GM23338 (cell line): ENCODE measurements at regions not wholly inside any gene's neighbourhood (a gene's known extent, or its start where the extent isn't known, plus 50 kb on each side); places are given as distances from the start of the nearest gene placed in this dataset.

ENCODE experiments used
- ATAC-seq: fragments of 200-7000 bp; cut with Tn5 transposase; 3 replicates; pipeline ENCODE4 v1.9.1; 2020
- DNase-seq: peaks from one replicate; pipeline ENCODE4 v3.0.0-alpha.2; 2015; ENCODE audit warnings: low spot score
- H2AFZ ChIP-seq: fragments of 200-600 bp; sonication (generic); 2 replicates; pipeline ENCODE4 v1.8.0; 2016; ENCODE audit warnings: antibody characterized with exemption, mild to moderate bottlenecking, moderate library complexity
- H3F3A ChIP-seq: fragments of 200-600 bp; sonication (generic); replicated peaks from 2 replicates; pipeline ENCODE4 v1.8.0; 2017; ENCODE audit warnings: antibody characterized with exemption, mixed run types, low read depth
- H3K27ac ChIP-seq: fragments of 200-600 bp; sonication (generic); 2 replicates; pipeline ENCODE4 v1.6.1; 2016; ENCODE audit warnings: low read depth
- H3K27me3 ChIP-seq: fragments of 200-600 bp; sonication (generic); 2 replicates; pipeline ENCODE4 v1.8.0; 2016; ENCODE audit warnings: mild to moderate bottlenecking, mixed run types, moderate library complexity; ENCODE audit not compliant: insufficient read depth
- H3K36me3 ChIP-seq: fragments of 200-600 bp; sonication (generic); 2 replicates; pipeline ENCODE4 v1.8.0; 2016; ENCODE audit warnings: mild to moderate bottlenecking; ENCODE audit not compliant: insufficient read depth
- H3K4me1 ChIP-seq: fragments of 200-600 bp; sonication (generic); 2 replicates; pipeline ENCODE4 v1.8.0; 2016; ENCODE audit warnings: mild to moderate bottlenecking, moderate library complexity; ENCODE audit not compliant: insufficient read depth
- H3K4me2 ChIP-seq: fragments of 200-600 bp; sonication (generic); 2 replicates; pipeline ENCODE4 v1.7.1; 2017; ENCODE audit warnings: mixed run types
- H3K4me3 ChIP-seq: fragments of 200-600 bp; sonication (generic); 2 replicates; pipeline ENCODE4 v1.6.1; 2016; ENCODE audit warnings: mixed run types
- H3K79me2 ChIP-seq: fragments of 200-600 bp; sonication (generic); replicated peaks from 2 replicates; pipeline ENCODE4 v1.8.0; 2017; ENCODE audit warnings: mild to moderate bottlenecking; ENCODE audit not compliant: insufficient read depth
- H3K9me2 ChIP-seq: fragments of 200-600 bp; sonication (generic); 2 replicates; pipeline ENCODE4 v1.8.0; 2017; ENCODE audit not compliant: insufficient read depth
- H4K20me1 ChIP-seq: fragments of 200-600 bp; sonication (generic); replicated peaks from 2 replicates; pipeline ENCODE4 v1.8.0; 2017; ENCODE audit warnings: mild to moderate bottlenecking; ENCODE audit not compliant: insufficient read depth
- H3K27ac Mint-ChIP-seq: 2 replicates; pipeline ENCODE4 v1.8.0; 2020; ENCODE audit warnings: inconsistent platforms, mild to moderate bottlenecking, moderate library complexity, mixed read lengths
- H3K27me3 Mint-ChIP-seq: 3 replicates; pipeline ENCODE4 v1.8.0; 2022; ENCODE audit warnings: low read depth, mild to moderate bottlenecking, moderate library complexity, mixed read lengths, inconsistent platforms; ENCODE audit not compliant: insufficient read depth, poor library complexity
- H3K36me3 Mint-ChIP-seq: 3 replicates; pipeline ENCODE4 v1.8.0; 2021; ENCODE audit warnings: low read depth, mild to moderate bottlenecking, inconsistent platforms, moderate library complexity, mixed read lengths
- H3K4me1 Mint-ChIP-seq: 3 replicates; pipeline ENCODE4 v1.8.0; 2020; ENCODE audit warnings: mild to moderate bottlenecking, inconsistent platforms, mixed read lengths
- H3K4me3 Mint-ChIP-seq: 3 replicates; pipeline ENCODE4 v1.8.0; 2021; ENCODE audit warnings: moderate library complexity, mild to moderate bottlenecking, inconsistent platforms, mixed read lengths
- H3K9me3 Mint-ChIP-seq: 3 replicates; pipeline ENCODE4 v1.8.0; 2020; ENCODE audit warnings: moderate library complexity, mild to moderate bottlenecking, inconsistent platforms, mixed read lengths
- CREB1 ChIP-seq: fragments of 250-450 bp; sonication (Bioruptor Pico); IDR thresholded peaks from 2 replicates; pipeline ENCODE4 v1.5.0; 2020; ENCODE audit warnings: low read depth, mild to moderate bottlenecking, moderate library complexity
- CTCF ChIP-seq, 2 experiments: fragments of 200-600 bp in 1 of 2; sonication (generic) in 1 of 2; conservative IDR thresholded peaks; 2 replicates each; pipeline versions ENCODE4 v1.5.1 to v1.6.1; 2016 to 2017; ENCODE audit warnings: antibody characterized with exemption in 2 of 2, low read depth in 2 of 2, mild to moderate bottlenecking in 2 of 2, moderate library complexity in 1 of 2
- EZH2 ChIP-seq: fragments of 200-600 bp; sonication (generic); IDR thresholded peaks from one replicate; pipeline ENCODE4 v1.8.0; 2017; ENCODE audit warnings: antibody characterized with exemption, mild to moderate bottlenecking, low read depth; ENCODE audit not compliant: unreplicated experiment
- EZH2phosphoT487 ChIP-seq: fragments of 200-600 bp; sonication (generic); IDR thresholded peaks from one replicate; pipeline ENCODE4 v1.8.1; 2018; ENCODE audit warnings: antibody characterized with exemption; ENCODE audit not compliant: unreplicated experiment
- JUNB ChIP-seq: IDR thresholded peaks from one replicate; pipeline ENCODE4 v1.6.1; 2016; ENCODE audit warnings: antibody characterized with exemption; ENCODE audit not compliant: unreplicated experiment
- NANOG ChIP-seq: IDR thresholded peaks from 2 replicates; pipeline ENCODE4 v1.6.1; 2016; ENCODE audit warnings: antibody characterized with exemption, borderline replicate concordance
- REST ChIP-seq: IDR thresholded peaks from one replicate; pipeline ENCODE4 v1.6.1; 2018; ENCODE audit warnings: antibody characterized with exemption; ENCODE audit not compliant: unreplicated experiment
- STAT1 ChIP-seq: IDR thresholded peaks from one replicate; pipeline ENCODE4 v1.6.1; 2016; ENCODE audit warnings: antibody characterized with exemption; ENCODE audit not compliant: unreplicated experiment
- ZNF114 ChIP-seq: fragments of 250-450 bp; sonication (Bioruptor Pico); IDR thresholded peaks from 2 replicates; pipeline ENCODE4 v1.5.0; 2020; ENCODE audit warnings: mild to moderate bottlenecking, moderate library complexity
- ZNF462 ChIP-seq: fragments of 250-450 bp; sonication (Bioruptor Pico); IDR thresholded peaks from 2 replicates; pipeline ENCODE4 v1.5.0; 2020; ENCODE audit warnings: mild to moderate bottlenecking, moderate library complexity

DNA sequence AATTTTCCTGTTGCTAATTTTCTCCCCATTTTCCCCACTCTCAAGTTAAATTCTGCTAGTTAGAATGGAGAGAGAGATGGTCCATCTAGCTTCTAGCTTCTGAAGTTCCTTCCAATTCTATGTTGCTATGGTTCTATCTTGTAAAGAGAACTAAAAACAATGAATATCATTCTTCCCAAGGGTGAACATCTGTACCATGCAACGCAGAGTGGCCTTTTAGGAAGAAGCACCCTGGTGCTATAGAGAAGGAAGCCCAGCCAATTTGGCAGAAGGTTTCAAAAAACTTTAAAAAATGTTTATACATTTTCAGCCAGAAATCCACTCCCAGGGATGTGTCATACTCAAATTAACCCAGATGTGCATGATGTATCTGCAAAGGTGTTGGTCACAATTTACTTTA lies 149.1 kb downstream of the SEMA6D start (continued):
- no peak for TF ChIP-seq REST
- no peak for TF ChIP-seq CTCF (conservative IDR thresholded peaks at IDR 0.05; ENCODE audit: low read depth in 2 of 2)
- no peak for TF ChIP-seq ZNF114 (CRISPR knock-in tag)
- TF ChIP-seq STAT1: no peak
- no peak for TF ChIP-seq JUNB
- no peak for TF ChIP-seq NANOG

DNA sequence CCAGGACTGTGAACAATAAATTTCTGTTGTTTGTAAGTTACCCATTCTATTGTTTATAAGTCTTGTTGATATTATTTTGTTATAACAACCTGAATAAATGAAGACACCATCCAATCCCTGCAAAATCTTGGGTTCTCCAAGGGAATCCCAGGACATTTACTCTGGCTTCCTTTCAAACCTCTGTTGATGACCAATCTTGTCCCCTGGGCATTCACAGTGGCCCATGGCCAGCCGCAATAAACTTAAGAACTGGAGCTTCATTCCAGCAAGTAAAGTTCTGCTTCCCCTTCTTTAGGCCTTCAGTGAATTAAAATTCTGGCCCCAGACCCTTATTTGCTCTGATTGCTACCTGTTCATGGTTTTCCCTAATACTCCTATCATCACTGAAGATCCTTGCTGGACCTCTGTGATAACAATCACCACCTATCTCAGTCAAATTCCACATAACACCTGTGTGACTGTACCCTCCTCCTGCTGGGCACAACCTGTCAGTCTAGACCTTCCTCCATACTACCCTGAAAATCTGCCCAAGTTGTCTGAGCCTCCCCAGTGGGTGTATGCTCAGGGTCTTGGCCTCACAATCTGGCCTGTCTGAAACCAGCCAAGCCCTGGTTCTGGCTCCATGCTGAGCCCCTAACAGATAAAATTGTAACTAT lies 153.1 kb downstream of the SEMA6D start:
- Mint-ChIP-seq H3K9me3 (peaks cover 11% of the 10 kb centered on the region), H3K27ac (no peak overlapping the region), H3K4me1 (no peaks in the 10 kb centered on the region), H3K4me3 (no peak overlapping the region), H3K27me3 (no peaks in the 10 kb centered on the region), H3K36me3 (no peaks in the 10 kb centered on the region)
- Histone ChIP-seq H3K36me3 (no peaks in the 10 kb centered on the region), H3K4me2 (no peak overlapping the region), H2AFZ (no peak overlapping the region), H3K4me3 (no peak overlapping the region), H4K20me1 (no peaks in the 10 kb centered on the region), H3K4me1 (no peaks in the 10 kb centered on the region), H3K9me2 (peaks cover 10% of the 10 kb centered on the region; the same call in 1 of the 2 replicates), H3F3A (no peaks in the 10 kb centered on the region), H3K27me3 (no peaks in the 10 kb centered on the region), H3K27ac (no peak overlapping the region), H3K79me2 (no peaks in the 10 kb centered on the region)
- DNase-seq (no peak), ATAC-seq (no peak)
- no peak for TF ChIP-seq CTCF (conservative IDR thresholded peaks at IDR 0.05; ENCODE audit: low read depth in 2 of 2)
- no peak for TF ChIP-seq EZH2phosphoT487
- no peak for TF ChIP-seq ZNF462 (CRISPR knock-in tag)
- TF ChIP-seq ZNF114 (CRISPR knock-in tag): no peak
- TF ChIP-seq NANOG: no peak
- no peak for TF ChIP-seq EZH2
- no peak for TF ChIP-seq CREB1
